Type B pancreatic cell (in vitro differentiated cells): ENCODE measurements at regions not wholly inside any gene's neighbourhood (a gene's known extent, or its start where the extent isn't known, plus 50 kb on each side); places are given as distances from the start of the nearest gene placed in this dataset.

ENCODE experiments used
- DNase-seq: peaks from one replicate; pipeline ENCODE4 v3.0.0; 2021; ENCODE audit warnings: mixed read lengths; ENCODE audit not compliant: unreplicated experiment; ENCODE audit errors: extremely low spot score
- H3K27ac Mint-ChIP-seq: 2 replicates; pipeline ENCODE4 v1.8.0; 2021; ENCODE audit warnings: mild to moderate bottlenecking, mixed read lengths
- H3K27me3 Mint-ChIP-seq: 2 replicates; pipeline ENCODE4 v1.8.0; 2021; ENCODE audit warnings: mixed read lengths
- H3K36me3 Mint-ChIP-seq: 2 replicates; pipeline ENCODE4 v1.8.0; 2021; ENCODE audit warnings: mixed read lengths
- H3K4me1 Mint-ChIP-seq: one replicate; pipeline ENCODE4 v1.8.0; 2021; ENCODE audit warnings: mixed read lengths; ENCODE audit not compliant: unreplicated experiment
- H3K4me3 Mint-ChIP-seq: 2 replicates; pipeline ENCODE4 v1.8.0; 2021; ENCODE audit warnings: mild to moderate bottlenecking, mixed read lengths
- H3K9me3 Mint-ChIP-seq: 2 replicates; pipeline ENCODE4 v1.8.0; 2021; ENCODE audit warnings: mixed read lengths
- TF ChIP-seq, protein P1 (sequence below): fragments of 200-600 bp; sonication (generic); conservative IDR thresholded peaks from 2 replicates; pipeline ENCODE4 v1.5.0; 2021; ENCODE audit warnings: antibody characterized with exemption, mild to moderate bottlenecking

DNA sequence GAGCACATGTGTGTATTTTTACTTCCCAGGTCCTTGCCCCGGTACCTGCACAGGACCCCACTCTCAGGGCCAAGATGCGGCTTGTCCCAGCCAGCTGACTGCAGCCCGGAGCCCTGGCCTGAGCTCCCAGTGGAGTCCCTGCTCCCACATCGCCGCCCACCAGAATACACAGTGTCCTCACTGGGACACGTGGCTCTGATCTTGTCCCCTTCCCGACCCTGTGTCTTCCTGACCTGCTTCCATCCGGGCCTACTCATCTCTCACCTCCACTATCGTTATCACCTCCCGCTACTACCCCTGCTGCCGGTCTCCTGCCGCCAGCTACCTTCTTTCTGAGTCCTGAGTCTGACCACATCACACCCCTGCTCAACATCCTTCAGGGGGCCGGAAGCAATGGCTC, 146.3 kb upstream of the CHST15 start:
- H3K36me3 Mint-ChIP-seq: no peaks in the 10 kb centered on the region
- no peak overlapping the region for H3K27ac Mint-ChIP-seq
- no peak overlapping the region for H3K4me3 Mint-ChIP-seq
- no peak for DNase-seq
- peaks cover 3% of the 10 kb centered on the region for H3K27me3 Mint-ChIP-seq
- H3K9me3 Mint-ChIP-seq: no peaks in the 10 kb centered on the region
- H3K4me1 Mint-ChIP-seq: no peaks in the 10 kb centered on the region
- TF ChIP-seq, protein P1, sequence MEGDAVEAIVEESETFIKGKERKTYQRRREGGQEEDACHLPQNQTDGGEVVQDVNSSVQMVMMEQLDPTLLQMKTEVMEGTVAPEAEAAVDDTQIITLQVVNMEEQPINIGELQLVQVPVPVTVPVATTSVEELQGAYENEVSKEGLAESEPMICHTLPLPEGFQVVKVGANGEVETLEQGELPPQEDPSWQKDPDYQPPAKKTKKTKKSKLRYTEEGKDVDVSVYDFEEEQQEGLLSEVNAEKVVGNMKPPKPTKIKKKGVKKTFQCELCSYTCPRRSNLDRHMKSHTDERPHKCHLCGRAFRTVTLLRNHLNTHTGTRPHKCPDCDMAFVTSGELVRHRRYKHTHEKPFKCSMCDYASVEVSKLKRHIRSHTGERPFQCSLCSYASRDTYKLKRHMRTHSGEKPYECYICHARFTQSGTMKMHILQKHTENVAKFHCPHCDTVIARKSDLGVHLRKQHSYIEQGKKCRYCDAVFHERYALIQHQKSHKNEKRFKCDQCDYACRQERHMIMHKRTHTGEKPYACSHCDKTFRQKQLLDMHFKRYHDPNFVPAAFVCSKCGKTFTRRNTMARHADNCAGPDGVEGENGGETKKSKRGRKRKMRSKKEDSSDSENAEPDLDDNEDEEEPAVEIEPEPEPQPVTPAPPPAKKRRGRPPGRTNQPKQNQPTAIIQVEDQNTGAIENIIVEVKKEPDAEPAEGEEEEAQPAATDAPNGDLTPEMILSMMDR: no peak

DNA sequence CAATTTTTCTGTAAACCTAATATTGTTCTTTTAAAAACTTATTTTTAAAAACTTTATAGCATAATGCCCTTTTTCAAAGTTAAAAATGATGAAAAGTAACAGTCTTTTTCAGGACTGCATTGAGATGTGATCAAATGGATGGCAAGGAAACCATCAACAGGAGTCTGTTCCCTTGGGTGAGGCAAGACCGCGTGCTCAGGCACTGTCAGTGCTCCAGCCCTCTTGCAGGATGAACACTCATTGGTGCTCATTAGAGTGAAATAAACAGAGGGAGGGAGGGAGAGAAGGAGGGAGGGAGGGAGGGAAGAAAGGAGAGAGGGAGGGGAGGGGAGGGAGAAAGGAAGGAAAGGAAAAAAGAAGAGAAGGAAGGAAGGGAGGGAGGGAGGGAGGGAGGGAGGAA, 145.7 kb upstream of the CHST15 start:
- no peaks in the 10 kb centered on the region for H3K9me3 Mint-ChIP-seq
- TF ChIP-seq, protein P1: no peak

DNA sequence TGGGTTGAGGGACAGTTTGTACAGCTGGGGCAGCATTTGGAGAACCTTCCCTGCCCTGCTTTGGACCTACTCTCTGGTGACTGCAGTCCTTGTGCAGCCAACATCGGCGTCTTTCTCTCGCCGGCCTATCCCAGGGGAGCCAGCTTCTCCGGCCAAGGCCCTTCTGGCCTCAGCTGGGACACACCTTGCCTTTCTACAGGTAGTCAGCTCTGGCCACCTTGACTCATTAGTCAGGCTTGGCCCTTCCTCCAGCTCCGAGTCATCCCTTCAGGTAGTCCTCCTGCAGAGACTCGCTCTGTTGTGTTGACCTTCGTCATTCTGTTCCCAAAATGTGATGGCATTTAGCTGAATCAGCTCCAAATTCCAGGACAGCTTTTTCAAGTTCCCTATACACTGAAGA, 145.0 kb upstream of the CHST15 start:
- Mint-ChIP-seq H3K27ac (no peak overlapping the region), H3K36me3 (no peaks in the 10 kb centered on the region), H3K9me3 (no peaks in the 10 kb centered on the region), H3K4me1 (no peaks in the 10 kb centered on the region), H3K27me3 (peaks cover 3% of the 10 kb centered on the region), H3K4me3 (no peak overlapping the region)
- TF ChIP-seq, protein P1: no peak
- no peak for DNase-seq

More for the DNA sequence above, 145.7 kb upstream of the CHST15 start:
- Mint-ChIP-seq H3K4me1 (no peaks in the 10 kb centered on the region), H3K27ac (no peak overlapping the region), H3K4me3 (no peak overlapping the region), H3K27me3 (peaks cover 3% of the 10 kb centered on the region), H3K36me3 (no peaks in the 10 kb centered on the region)
- DNase-seq: no peak

DNA sequence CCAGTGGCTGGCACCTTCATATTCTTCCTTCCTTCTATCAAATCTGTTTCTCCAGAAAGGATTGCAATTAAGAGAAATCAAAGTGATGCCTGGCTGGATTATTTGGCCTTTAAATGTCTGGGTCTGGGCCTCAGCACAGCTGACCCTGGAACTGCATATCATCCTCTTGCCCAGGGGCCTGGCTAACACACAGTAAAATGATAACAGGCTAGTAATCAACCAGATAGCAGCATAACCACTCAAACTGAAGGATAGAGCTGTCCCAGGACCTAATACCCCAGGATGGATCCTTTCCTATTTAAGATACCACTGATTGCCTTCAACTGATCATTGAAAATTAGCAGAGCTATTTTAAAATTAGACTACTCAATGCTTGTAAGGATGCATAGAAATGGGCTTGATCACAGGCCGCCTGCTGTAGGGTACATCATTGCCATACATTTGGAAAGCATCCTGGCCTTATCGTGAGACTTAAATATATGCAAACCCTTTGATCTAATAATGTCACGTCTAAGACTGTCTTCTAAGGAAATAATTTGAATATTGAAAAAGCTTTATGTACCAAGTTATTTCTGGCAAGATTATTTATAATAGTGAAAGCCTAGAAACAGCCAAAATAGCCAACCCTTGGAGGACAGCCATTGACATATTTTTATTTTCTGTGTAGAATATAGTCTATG, 144.0 kb upstream of the CHST15 start:
- Mint-ChIP-seq H3K36me3 (no peaks in the 10 kb centered on the region), H3K27ac (no peak overlapping the region), H3K9me3 (no peaks in the 10 kb centered on the region), H3K27me3 (peaks cover 3% of the 10 kb centered on the region), H3K4me3 (no peak overlapping the region), H3K4me1 (no peaks in the 10 kb centered on the region)
- TF ChIP-seq, protein P1: no peak
- DNase-seq: no peak

DNA sequence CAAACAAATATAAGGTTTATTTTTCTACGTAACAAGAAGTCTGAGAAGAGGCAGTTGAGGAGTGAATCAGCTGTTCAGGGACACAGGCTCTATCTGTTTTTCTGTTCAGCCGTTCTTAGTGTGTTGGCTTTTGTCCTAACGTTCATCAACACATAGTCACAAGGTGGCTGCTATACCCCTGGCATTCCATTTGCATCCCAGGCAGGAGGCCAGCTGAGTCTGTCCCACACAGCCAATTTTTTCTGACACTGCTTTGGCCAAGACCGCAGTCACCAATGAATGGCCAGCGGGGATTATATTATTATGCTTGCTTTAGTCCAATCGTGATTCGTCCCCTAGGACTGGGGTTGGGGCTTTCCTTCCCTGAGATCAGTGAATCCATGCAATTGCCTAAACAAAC, 143.4 kb upstream of the CHST15 start:
- Mint-ChIP-seq H3K36me3 (no peaks in the 10 kb centered on the region), H3K9me3 (no peaks in the 10 kb centered on the region), H3K27ac (no peak overlapping the region), H3K4me1 (no peaks in the 10 kb centered on the region), H3K27me3 (peaks cover 3% of the 10 kb centered on the region), H3K4me3 (no peak overlapping the region)
- TF ChIP-seq, protein P1: no peak
- DNase-seq: no peak
